ENCODE measurements at regions not wholly inside any gene's neighbourhood (a gene's known extent, or its start where the extent isn't known, plus 50 kb on each side); places are given as distances from the start of the nearest gene placed in this dataset.

GRCh38 chr17:13728781-13729180 lies 127.1 kb upstream of the HS3ST3A1 start:
- Histone ChIP-seq H3K4me3 (ENCODE audit: low read depth, low read length) (no peak overlapping the region), H3K27me3 (ENCODE audit: control insufficient read depth, insufficient read depth, low read length) (no peaks in the 10 kb centered on the region), H3K36me3 (ENCODE audit: control insufficient read depth, insufficient read depth, low read length) (no peaks in the 10 kb centered on the region)
- TF ChIP-seq, protein P1, sequence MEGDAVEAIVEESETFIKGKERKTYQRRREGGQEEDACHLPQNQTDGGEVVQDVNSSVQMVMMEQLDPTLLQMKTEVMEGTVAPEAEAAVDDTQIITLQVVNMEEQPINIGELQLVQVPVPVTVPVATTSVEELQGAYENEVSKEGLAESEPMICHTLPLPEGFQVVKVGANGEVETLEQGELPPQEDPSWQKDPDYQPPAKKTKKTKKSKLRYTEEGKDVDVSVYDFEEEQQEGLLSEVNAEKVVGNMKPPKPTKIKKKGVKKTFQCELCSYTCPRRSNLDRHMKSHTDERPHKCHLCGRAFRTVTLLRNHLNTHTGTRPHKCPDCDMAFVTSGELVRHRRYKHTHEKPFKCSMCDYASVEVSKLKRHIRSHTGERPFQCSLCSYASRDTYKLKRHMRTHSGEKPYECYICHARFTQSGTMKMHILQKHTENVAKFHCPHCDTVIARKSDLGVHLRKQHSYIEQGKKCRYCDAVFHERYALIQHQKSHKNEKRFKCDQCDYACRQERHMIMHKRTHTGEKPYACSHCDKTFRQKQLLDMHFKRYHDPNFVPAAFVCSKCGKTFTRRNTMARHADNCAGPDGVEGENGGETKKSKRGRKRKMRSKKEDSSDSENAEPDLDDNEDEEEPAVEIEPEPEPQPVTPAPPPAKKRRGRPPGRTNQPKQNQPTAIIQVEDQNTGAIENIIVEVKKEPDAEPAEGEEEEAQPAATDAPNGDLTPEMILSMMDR (IDR thresholded peaks at IDR 0.05; ENCODE audit: insufficient read depth, low read length, severe bottlenecking): no peak
- FAIRE-seq (no peak), DNase-seq (ENCODE audit: low read depth) (peak; percentile 45)

GRCh38 chr17:13729466-13730134 lies 127.9 kb upstream of the HS3ST3A1 start:
- FAIRE-seq: no peak
- Histone ChIP-seq H3K27me3 (ENCODE audit: control insufficient read depth, insufficient read depth, low read length) (no peaks in the 10 kb centered on the region), H3K4me3 (ENCODE audit: low read depth, low read length) (no peak overlapping the region), H3K36me3 (ENCODE audit: control insufficient read depth, insufficient read depth, low read length) (no peaks in the 10 kb centered on the region)
- TF ChIP-seq, protein P1 (IDR thresholded peaks at IDR 0.05; ENCODE audit: insufficient read depth, low read length, severe bottlenecking): no peak
- DNase-seq (ENCODE audit: low read depth): no peak

GRCh38 chr17:13734880-13735279 lies 133.2 kb upstream of the HS3ST3A1 start:
- DNase-seq (ENCODE audit: low read depth) (no peak), FAIRE-seq (no peak)
- Histone ChIP-seq H3K4me3 (ENCODE audit: low read depth, low read length) (no peak overlapping the region), H3K36me3 (ENCODE audit: control insufficient read depth, insufficient read depth, low read length) (no peaks in the 10 kb centered on the region), H3K27me3 (ENCODE audit: control insufficient read depth, insufficient read depth, low read length) (no peaks in the 10 kb centered on the region)
- TF ChIP-seq, protein P1 (IDR thresholded peaks at IDR 0.05; ENCODE audit: insufficient read depth, low read length, severe bottlenecking): no peak

DNA sequence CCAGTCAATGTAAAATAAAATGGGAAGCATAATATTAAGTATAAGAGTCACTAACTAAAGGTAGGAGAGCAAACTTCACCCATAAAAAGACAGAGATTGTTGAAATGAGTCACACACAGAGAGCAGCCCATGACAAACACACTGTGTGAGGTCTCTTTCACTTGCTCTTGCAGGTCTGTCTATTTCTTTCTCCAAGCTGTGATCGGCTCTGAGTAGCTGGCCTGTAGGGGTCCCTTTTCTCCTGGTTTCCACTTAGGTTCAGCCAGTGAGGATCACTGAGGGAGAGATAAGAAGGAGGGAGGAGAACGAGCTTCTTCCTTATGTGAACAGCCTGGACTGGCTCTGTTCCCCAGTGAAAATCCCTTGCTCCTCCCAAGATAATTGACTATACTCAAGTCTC lies 133.7 kb upstream of the HS3ST3A1 start:
- DNase-seq (ENCODE audit: low read depth): no peak
- no peak for FAIRE-seq
- H3K4me3 ChIP-seq (ENCODE audit: low read depth, low read length): no peak overlapping the region

GRCh38 chr17:13735861-13736260 lies 134.1 kb upstream of the HS3ST3A1 start:
- no peak for FAIRE-seq
- TF ChIP-seq, protein P1 (IDR thresholded peaks at IDR 0.05; ENCODE audit: insufficient read depth, low read length, severe bottlenecking): no peak
- H3K4me3 ChIP-seq (ENCODE audit: low read depth, low read length): no peak overlapping the region

More for the DNA sequence above, 133.7 kb upstream of the HS3ST3A1 start:
- Histone ChIP-seq H3K36me3 (ENCODE audit: control insufficient read depth, insufficient read depth, low read length) (no peaks in the 10 kb centered on the region), H3K27me3 (ENCODE audit: control insufficient read depth, insufficient read depth, low read length) (no peaks in the 10 kb centered on the region)
- TF ChIP-seq, protein P1 (IDR thresholded peaks at IDR 0.05; ENCODE audit: insufficient read depth, low read length, severe bottlenecking): no peak

DNA sequence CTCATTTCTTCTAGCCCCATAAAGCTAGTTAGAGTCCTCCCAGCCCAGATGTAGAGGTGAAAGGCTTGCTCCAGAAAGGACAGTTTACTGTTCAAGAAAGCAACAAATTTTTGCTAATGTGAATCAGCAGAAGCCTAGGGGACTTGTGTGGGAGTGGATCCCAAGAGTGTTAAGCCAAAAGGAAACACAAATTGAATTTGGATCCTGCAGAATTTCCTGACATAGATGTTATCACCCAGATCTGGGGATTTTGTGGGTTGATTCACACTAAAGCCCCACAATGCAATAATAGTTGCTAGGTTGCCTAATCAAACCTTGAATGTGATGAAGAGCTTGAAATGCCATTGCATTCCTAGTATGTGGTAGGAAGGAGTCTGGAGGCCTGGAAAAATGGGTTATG lies 135.2 kb upstream of the HS3ST3A1 start:
- DNase-seq (ENCODE audit: low read depth): no peak
- Histone ChIP-seq H3K4me3 (ENCODE audit: low read depth, low read length) (no peak overlapping the region), H3K27me3 (ENCODE audit: control insufficient read depth, insufficient read depth, low read length) (no peaks in the 10 kb centered on the region), H3K36me3 (ENCODE audit: control insufficient read depth, insufficient read depth, low read length) (no peaks in the 10 kb centered on the region)
- TF ChIP-seq, protein P1 (IDR thresholded peaks at IDR 0.05; ENCODE audit: insufficient read depth, low read length, severe bottlenecking): no peak
- FAIRE-seq: no peak

More at GRCh38 chr17:13735861-13736260, 134.1 kb upstream of the HS3ST3A1 start:
- H3K27me3 ChIP-seq (ENCODE audit: control insufficient read depth, insufficient read depth, low read length): no peaks in the 10 kb centered on the region
- DNase-seq (ENCODE audit: low read depth): no peak
- no peaks in the 10 kb centered on the region for H3K36me3 ChIP-seq (ENCODE audit: control insufficient read depth, insufficient read depth, low read length)

Measured in bronchial epithelial cell (primary cell).